GM12878 (cell line): ENCODE measurements at regions not wholly inside any gene's neighbourhood (a gene's known extent, or its start where the extent isn't known, plus 50 kb on each side); places are given as distances from the start of the nearest gene placed in this dataset.

Experiments
- E4F1 ChIP-seq: fragments of 450-650 bp; IDR thresholded peaks from 2 replicates; pipeline ENCODE4 v1.6.1; 2018; ENCODE audit warnings: borderline replicate concordance, mild to moderate bottlenecking; ENCODE audit not compliant: partially characterized antibody
- POLR2AphosphoS2 ChIP-seq: IDR thresholded peaks from 2 replicates; pipeline ENCODE4 v1.6.1; 2011; ENCODE audit warnings: low read depth, mild to moderate bottlenecking, low read length, improper control_type of control experiment, moderate library complexity
- TF ChIP-seq, protein P1 (sequence below), 3 experiments: IDR thresholded peaks in 2 of 3; conservative IDR thresholded peaks in 1 of 3; 2 replicates each; pipeline ENCODE4 v1.5.1; 2011; ENCODE audit warnings: low read depth in 3 of 3, low read length in 3 of 3, mild to moderate bottlenecking in 3 of 3, control low read depth in 2 of 3, moderate library complexity in 2 of 3, inconsistent platforms in 1 of 3, mixed read lengths in 1 of 3; ENCODE audit not compliant: control insufficient read depth in 2 of 3, insufficient read depth in 1 of 3; ENCODE audit errors: extremely low read depth in 1 of 3

DNA sequence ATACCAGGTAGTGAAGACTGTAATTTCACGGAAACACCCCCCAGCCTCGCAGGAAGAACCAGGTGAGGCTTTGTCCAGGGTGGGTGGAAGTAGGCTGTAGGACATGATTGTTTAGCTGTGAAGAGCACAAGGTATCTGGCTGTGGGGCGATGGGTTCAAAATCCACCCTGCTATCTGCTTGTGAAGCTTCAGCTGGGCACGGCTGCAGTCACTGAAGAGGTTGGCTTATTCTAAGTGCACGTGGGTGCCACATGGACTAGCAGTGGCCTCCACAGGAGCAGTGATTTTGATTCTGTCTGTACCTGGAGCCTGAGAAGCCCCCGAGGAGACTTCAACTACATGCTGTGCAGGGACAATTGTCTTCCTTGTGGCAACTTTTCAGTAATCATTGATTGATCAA lies 254.1 kb downstream of the FGF9 start:
- TF ChIP-seq, protein P1, sequence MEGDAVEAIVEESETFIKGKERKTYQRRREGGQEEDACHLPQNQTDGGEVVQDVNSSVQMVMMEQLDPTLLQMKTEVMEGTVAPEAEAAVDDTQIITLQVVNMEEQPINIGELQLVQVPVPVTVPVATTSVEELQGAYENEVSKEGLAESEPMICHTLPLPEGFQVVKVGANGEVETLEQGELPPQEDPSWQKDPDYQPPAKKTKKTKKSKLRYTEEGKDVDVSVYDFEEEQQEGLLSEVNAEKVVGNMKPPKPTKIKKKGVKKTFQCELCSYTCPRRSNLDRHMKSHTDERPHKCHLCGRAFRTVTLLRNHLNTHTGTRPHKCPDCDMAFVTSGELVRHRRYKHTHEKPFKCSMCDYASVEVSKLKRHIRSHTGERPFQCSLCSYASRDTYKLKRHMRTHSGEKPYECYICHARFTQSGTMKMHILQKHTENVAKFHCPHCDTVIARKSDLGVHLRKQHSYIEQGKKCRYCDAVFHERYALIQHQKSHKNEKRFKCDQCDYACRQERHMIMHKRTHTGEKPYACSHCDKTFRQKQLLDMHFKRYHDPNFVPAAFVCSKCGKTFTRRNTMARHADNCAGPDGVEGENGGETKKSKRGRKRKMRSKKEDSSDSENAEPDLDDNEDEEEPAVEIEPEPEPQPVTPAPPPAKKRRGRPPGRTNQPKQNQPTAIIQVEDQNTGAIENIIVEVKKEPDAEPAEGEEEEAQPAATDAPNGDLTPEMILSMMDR (IDR thresholded peaks at IDR 0.05 in 2 of 3, conservative IDR thresholded peaks at IDR 0.05 in 1 of 3; ENCODE audit: control insufficient read depth in 2 of 3, extremely low read depth in 1 of 3, insufficient read depth in 1 of 3, low read depth in 3 of 3, low read length in 3 of 3) = no peak
- TF ChIP-seq E4F1 = no peak
- no peak for TF ChIP-seq POLR2AphosphoS2
